Nephron (organoid): ENCODE measurements at regions not wholly inside any gene's neighbourhood (a gene's known extent, or its start where the extent isn't known, plus 50 kb on each side); places are given as distances from the start of the nearest gene placed in this dataset.

Experiments
- H3K27ac Mint-ChIP-seq, 3 experiments: 2 replicates each; pipeline ENCODE4 v1.8.0; 2020; ENCODE audit warnings: mixed read lengths in 3 of 3, mild to moderate bottlenecking in 2 of 3, moderate library complexity in 1 of 3
- H3K27me3 Mint-ChIP-seq: 2 replicates; pipeline ENCODE4 v1.8.0; 2021; ENCODE audit warnings: low read depth, mild to moderate bottlenecking, moderate library complexity, mixed read lengths
- H3K36me3 Mint-ChIP-seq: 2 replicates; pipeline ENCODE4 v1.8.0; 2020; ENCODE audit warnings: low read depth, mixed read lengths
- H3K4me1 Mint-ChIP-seq: 2 replicates; pipeline ENCODE4 v1.8.0; 2020; ENCODE audit warnings: mixed read lengths
- H3K4me3 Mint-ChIP-seq, 3 experiments: 2 replicates each; pipeline ENCODE4 v1.8.0; 2020; ENCODE audit warnings: mild to moderate bottlenecking in 3 of 3, mixed read lengths in 3 of 3, moderate library complexity in 2 of 3
- H3K9me3 Mint-ChIP-seq: 2 replicates; pipeline ENCODE4 v1.8.0; 2020; ENCODE audit warnings: mixed read lengths
- CTCF ChIP-seq, 3 experiments: fragments of 200-600 bp; sonication (generic); IDR thresholded peaks; one replicate each; pipeline ENCODE4 v1.5.0; 2021; ENCODE audit warnings: antibody characterized with exemption in 3 of 3; ENCODE audit not compliant: unreplicated experiment in 3 of 3

GRCh38 chr12:13652105-13652504 is 329.3 kb downstream of the GRIN2B start:
- Mint-ChIP-seq H3K27ac (no peak overlapping the region), H3K4me3 (no peak overlapping the region), H3K9me3 (no peaks in the 10 kb centered on the region), H3K27me3 (no peaks in the 10 kb centered on the region), H3K36me3 (no peaks in the 10 kb centered on the region), H3K4me1 (no peaks in the 10 kb centered on the region)
- TF ChIP-seq CTCF (IDR thresholded peaks at IDR 0.05; ENCODE audit: unreplicated experiment in 3 of 3) = no peak

GRCh38 chr12:13635709-13636108 is 345.7 kb downstream of the GRIN2B start:
- Mint-ChIP-seq H3K4me1 (no peaks in the 10 kb centered on the region), H3K36me3 (no peaks in the 10 kb centered on the region), H3K9me3 (no peaks in the 10 kb centered on the region), H3K4me3 (no peak overlapping the region), H3K27me3 (no peaks in the 10 kb centered on the region), H3K27ac (no peak overlapping the region)
- no peak for TF ChIP-seq CTCF (IDR thresholded peaks at IDR 0.05; ENCODE audit: unreplicated experiment in 3 of 3)

- Mint-ChIP-seq H3K4me3 (no peak overlapping the region), H3K27me3 (no peaks in the 10 kb centered on the region), H3K4me1 (no peaks in the 10 kb centered on the region), H3K36me3 (no peaks in the 10 kb centered on the region), H3K27ac (no peak overlapping the region), H3K9me3 (no peaks in the 10 kb centered on the region)
- no peak for TF ChIP-seq CTCF (IDR thresholded peaks at IDR 0.05; ENCODE audit: unreplicated experiment in 3 of 3)
Measured at GRCh38 chr12:13631873-13632272, 349.5 kb downstream of the GRIN2B start.

- Mint-ChIP-seq H3K4me3 (no peak overlapping the region), H3K27me3 (no peaks in the 10 kb centered on the region), H3K27ac (no peak overlapping the region), H3K36me3 (no peaks in the 10 kb centered on the region), H3K9me3 (no peaks in the 10 kb centered on the region), H3K4me1 (no peaks in the 10 kb centered on the region)
- no peak for TF ChIP-seq CTCF (IDR thresholded peaks at IDR 0.05; ENCODE audit: unreplicated experiment in 3 of 3)
Measured at GRCh38 chr12:13630354-13630753, 351.0 kb downstream of the GRIN2B start.

GRCh38 chr12:13628067-13628466 is 353.3 kb downstream of the GRIN2B start:
- Mint-ChIP-seq H3K4me1 (no peaks in the 10 kb centered on the region), H3K36me3 (no peaks in the 10 kb centered on the region), H3K27ac (no peak overlapping the region), H3K4me3 (no peak overlapping the region), H3K27me3 (no peaks in the 10 kb centered on the region), H3K9me3 (no peaks in the 10 kb centered on the region)
- TF ChIP-seq CTCF (IDR thresholded peaks at IDR 0.05; ENCODE audit: unreplicated experiment in 3 of 3) = no peak

- no peaks in the 10 kb centered on the region for H3K36me3 Mint-ChIP-seq
- H3K4me3 Mint-ChIP-seq = no peak overlapping the region
- H3K9me3 Mint-ChIP-seq = no peaks in the 10 kb centered on the region
- no peaks in the 10 kb centered on the region for H3K4me1 Mint-ChIP-seq
- H3K27me3 Mint-ChIP-seq = no peaks in the 10 kb centered on the region
- no peak for TF ChIP-seq CTCF (IDR thresholded peaks at IDR 0.05; ENCODE audit: unreplicated experiment in 3 of 3)
- H3K27ac Mint-ChIP-seq = no peak overlapping the region
Measured at GRCh38 chr12:13627536-13627935, 353.9 kb downstream of the GRIN2B start.
